ENCODE measurements at regions not wholly inside any gene's neighbourhood (a gene's known extent, or its start where the extent isn't known, plus 50 kb on each side); places are given as distances from the start of the nearest gene placed in this dataset.

DNA sequence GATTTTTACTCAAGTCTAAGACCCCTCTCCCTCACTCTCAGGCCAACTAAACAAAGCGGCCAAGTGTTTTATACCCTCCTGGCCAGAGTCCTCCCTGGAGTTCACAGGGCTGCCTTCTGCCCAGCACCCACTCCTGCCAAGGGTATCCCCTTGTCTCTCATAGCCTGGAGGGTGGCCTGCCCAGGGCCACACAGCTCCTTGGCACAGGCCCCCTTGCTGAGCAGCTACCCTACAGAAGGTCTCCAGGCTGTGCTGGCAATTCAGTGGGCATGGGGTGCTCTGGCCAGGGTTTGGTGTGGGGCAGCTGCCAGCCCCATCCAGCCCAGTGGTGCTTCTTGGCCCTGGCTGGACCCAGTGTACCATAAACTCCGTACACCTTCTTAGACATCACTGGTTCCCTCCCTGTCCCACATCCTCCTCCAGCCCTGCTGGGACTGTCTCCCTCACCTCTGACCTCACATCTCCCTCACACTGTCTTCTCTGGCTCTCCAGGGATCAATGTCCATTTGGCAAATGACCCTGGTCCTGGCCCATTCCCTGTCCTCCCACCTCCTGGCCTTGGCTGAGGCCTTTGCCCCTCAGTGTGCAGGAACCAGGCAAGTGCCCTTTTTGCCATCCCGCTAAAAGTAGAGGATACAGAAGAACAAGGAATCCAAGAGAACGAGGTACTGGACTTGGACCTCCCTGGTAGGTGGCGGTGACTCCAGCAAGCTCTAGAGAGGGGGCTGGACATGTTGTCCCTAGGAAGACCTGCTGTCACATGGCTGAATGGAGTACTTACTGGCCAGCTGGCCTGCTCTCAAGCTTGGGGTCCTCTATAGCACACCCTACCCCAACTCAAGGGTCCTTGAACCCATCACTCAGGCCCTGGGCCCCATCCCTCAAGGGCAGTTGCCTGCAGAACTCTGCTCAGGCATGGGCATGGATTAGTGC is 50.0 kb upstream of the TRPM1 start:
- in situ Hi-C loops (cut with MboI; ENCODE audit: low sequenced_read_pairs), result no loop called here

DNA sequence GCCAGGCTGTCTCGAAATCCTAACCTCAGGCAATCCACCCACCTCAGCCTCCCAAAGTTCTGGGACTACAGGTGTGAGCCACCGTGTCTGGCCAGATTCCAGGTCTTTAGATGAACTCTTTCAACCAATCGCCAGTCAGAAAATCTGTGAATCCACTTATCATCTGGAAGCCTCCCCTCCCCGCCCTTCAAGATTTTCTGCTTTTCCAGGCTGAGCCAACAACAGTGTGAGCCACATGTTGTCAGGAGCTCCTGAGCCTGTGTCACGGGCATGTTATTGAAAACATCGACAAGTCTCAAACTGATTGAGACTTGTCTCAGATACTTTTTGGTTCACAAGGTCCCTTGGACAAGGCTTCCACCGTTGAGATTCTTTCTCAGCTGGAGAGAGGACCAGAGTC is 52.0 kb upstream of the TRPM1 start:
- in situ Hi-C loops (cut with MboI; ENCODE audit: low sequenced_read_pairs), result no loop called here

- in situ Hi-C loops (cut with MboI; ENCODE audit: low sequenced_read_pairs), result no loop called here
Observed at GRCh38 chr15:31155151-31155550, 53.6 kb upstream of the TRPM1 start.

- in situ Hi-C loops (cut with MboI; ENCODE audit: low sequenced_read_pairs), result no loop called here
Observed at GRCh38 chr15:31156226-31156625, 54.7 kb upstream of the TRPM1 start.

DNA sequence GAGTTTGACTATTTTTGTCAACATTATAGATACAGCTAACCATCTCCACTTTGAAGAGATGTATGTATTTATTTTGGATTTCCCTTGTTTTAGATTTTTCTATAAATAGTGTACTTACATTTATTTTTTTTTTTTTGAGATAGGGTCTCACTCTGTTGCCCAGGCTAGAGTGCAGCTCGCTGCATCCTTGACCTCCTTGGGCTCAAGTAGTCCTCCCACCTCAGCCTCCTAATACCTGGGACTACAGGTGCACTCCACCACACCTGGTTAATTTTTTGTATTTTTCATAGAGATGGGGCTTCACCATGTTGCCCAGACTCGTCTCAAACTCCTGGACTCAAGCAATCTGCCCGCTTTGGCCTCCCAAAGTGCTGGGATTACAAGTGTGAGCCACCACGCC is 55.3 kb upstream of the TRPM1 start:
- in situ Hi-C loops (cut with MboI; ENCODE audit: low sequenced_read_pairs), result no loop called here

- in situ Hi-C loops (cut with MboI; ENCODE audit: low sequenced_read_pairs), result no loop called here
Observed at GRCh38 chr15:31157644-31158069, 56.1 kb upstream of the TRPM1 start.

DNA sequence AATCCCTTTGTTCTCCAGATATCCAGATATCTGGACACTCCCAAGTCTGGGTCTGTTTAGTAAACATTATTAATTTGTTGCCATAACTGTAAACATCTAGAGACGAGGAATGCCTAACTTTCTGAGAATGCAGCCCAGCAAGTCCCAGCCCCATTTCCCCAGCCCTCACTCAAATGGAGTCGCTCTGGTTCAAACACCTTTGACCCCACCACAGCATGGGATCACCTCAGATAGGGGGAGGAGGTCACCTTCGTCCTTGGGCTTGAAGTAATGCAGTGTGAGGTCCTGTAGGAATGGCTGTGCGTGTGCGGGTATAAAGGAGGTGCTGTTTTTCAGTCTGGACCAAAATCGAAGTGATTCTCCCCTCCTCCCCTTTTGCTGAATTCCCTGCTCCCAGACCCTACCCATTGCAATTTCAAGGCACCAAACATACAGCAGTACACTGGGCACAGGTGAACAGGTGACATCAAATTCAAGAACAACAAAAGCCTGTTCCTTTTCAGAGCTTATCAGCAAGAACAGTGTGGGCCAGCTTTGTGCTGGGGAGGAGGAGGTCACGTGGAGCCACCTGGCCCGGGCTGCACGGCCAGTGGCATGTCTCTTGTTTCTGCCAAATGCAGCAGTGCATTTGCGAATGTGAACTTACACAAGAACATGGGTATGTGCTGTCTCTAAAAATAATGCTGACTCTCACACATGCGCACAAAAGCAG is 57.5 kb upstream of the TRPM1 start:
- in situ Hi-C loops (cut with MboI; ENCODE audit: low sequenced_read_pairs), result no loop called here

- in situ Hi-C loops (cut with MboI; ENCODE audit: low sequenced_read_pairs), result no loop called here
Observed at GRCh38 chr15:31159837-31160236, 58.3 kb upstream of the TRPM1 start.

GRCh38 chr15:31160297-31160696 is 58.8 kb upstream of the TRPM1 start:
- in situ Hi-C loops (cut with MboI; ENCODE audit: low sequenced_read_pairs), result no loop called here

DNA sequence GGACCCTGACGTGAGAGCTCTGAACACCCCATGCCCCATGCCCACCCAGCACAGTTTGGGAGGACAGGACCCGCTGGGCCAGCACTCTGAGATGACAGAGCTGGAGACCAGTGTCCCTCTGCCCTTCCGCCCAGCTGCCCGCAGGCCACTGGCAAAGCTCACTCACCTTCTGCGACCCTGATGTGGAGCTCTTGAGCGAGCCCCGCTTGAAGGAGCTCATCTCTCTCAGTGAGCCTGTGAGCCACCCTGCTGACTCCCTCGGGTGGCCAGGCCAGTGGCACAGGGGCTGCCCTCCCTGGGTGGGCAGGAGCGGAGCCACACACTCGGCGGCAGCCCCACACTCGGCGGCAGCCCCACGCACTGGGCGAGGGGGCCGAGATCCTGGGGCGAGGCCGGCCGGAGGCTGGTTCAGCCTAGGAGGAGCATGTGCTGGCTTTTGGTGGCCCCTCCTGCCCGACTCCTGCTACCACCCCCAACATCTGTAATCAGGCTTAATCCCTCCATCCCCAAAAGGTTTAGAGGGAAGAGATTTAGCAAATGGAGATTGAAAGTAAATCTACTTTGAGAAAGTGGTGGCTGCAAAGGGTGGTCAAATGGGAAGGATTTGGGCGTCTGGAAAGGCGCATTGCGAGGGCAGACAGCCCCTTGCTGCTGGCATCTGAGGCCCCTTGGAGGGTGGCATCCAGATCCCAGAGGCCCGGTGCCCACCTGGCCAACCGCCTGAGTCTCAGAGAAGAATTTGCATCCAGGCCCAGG is 59.4 kb upstream of the TRPM1 start:
- in situ Hi-C loops (cut with MboI; ENCODE audit: low sequenced_read_pairs), result no loop called here

DNA sequence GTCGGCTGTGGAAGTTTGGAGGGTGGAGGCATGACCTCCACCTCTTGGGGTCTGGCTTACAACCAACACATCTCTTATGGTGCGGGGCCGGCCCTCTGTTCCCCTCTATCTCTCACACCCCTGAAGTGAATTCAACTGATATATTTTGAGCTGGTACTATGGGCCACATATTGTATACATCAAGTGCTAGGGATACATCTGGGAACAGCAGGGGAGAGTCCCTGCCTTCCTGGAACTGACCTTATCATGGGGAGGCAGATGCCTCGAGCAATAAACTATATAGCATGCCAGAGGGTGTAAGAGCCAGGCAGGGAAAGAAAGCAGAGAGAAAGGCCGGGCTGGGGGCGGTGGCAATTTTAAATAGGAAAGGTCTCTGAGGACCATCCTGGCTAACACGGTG is 60.4 kb upstream of the TRPM1 start:
- in situ Hi-C loops (cut with MboI; ENCODE audit: low sequenced_read_pairs), result no loop called here

DNA sequence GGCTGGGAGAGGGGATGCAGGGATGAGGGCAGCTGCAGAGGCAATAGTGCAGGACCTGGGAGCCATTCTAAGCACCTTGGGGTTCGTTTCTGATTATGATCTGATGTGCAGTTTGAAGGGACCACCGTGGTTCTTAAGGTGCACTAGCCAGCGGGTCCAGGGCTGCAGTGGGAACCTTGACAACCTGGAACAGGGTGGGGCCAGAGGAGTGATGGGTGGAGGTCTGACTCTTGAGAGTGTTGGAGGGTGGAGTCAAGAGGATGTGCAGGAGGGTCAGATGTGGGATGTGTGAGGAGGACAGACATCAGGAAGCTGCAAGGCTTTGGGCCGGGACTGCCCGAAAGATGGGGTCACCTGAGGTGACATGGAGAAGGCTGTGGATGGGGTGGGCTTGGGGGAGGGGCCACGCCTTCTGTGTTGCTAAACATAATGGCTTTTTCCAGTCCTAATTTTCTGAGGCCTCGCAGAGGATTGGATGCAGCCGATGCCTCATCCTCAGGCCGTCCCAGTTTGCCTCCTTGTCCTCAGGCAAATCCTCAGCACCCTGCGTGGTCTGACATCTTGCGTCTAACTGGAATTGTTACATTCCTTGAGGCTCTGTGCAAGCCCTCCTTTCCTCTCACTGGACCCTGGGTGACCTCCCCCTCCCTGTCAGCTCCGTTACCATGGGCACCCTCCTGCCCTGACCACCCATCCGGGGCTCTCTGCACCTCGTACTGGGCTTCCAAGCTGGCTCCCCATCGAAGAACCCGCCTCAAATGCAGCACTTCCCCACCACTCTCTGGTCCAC is 61.4 kb upstream of the TRPM1 start:
- in situ Hi-C loops (cut with MboI; ENCODE audit: low sequenced_read_pairs), result no loop called here

- in situ Hi-C loops (cut with MboI; ENCODE audit: low sequenced_read_pairs), result no loop called here
Observed at GRCh38 chr15:31163769-31164572, 62.4 kb upstream of the TRPM1 start.

DNA sequence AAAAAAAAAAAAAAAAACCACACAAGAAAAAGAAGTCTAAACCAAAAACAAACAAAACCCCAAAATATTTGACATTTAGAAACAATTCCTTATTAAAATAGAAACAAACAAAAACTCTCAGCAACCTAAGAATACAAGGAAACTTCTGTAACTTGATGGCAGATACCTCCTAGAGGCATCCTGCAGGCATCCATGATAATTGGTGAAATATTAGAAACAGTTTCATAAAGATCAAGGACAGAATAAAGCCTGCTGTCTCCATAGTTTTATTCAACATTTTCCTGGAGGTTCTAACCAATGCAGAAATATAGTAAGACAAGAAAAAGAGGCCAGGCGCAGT is 63.0 kb upstream of the TRPM1 start:
- in situ Hi-C loops (cut with MboI; ENCODE audit: low sequenced_read_pairs), result no loop called here

DNA sequence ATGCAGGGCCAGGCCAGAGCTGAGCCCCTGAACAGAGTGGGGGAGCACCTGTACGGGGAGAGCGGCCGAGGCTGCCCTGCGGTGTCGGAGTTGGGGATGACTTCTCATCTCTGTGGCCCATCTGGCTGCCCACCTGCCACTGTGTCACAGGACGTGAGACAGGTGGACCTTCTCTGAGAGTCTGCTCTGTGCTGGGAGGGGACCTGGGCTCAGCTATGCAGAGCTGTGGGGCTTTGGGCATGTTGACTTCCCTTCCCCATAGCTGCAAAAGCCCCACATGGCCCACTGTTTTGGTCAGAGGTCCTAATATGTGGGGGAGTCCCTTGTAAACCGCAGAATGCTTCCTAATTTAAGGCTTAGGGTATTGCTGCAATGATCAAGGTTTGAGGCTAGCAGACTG is 68.0 kb upstream of the TRPM1 start:
- in situ Hi-C loops (cut with MboI; ENCODE audit: low sequenced_read_pairs), result no loop called here

GRCh38 chr15:31171731-31172130 is 70.2 kb upstream of the TRPM1 start:
- in situ Hi-C loops (cut with MboI; ENCODE audit: low sequenced_read_pairs), result no loop called here

DNA sequence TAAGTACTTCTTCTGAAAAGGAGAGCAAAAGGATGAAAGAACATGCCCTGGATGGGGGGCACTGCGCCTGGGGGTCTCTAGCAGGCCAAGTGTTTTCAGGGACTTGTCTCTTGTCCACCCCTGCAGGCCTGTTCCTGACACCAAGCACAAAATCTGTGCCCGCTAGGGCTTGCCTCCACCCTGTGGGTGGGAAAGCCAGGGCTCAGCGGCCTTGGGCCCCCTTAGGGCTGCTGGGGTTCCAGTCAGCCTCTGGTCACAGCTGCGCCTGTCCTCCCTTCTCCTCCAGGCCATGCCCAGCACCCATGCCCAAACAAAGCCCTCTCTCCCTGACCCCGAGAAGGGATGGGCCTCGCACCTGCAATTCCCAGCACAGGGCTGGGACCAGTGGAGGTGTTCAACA is 71.1 kb upstream of the TRPM1 start:
- in situ Hi-C loops (cut with MboI; ENCODE audit: low sequenced_read_pairs), result no loop called here

GRCh38 chr15:31173790-31174450 is 72.4 kb upstream of the TRPM1 start:
- in situ Hi-C loops (cut with MboI; ENCODE audit: low sequenced_read_pairs), result no loop called here

DNA sequence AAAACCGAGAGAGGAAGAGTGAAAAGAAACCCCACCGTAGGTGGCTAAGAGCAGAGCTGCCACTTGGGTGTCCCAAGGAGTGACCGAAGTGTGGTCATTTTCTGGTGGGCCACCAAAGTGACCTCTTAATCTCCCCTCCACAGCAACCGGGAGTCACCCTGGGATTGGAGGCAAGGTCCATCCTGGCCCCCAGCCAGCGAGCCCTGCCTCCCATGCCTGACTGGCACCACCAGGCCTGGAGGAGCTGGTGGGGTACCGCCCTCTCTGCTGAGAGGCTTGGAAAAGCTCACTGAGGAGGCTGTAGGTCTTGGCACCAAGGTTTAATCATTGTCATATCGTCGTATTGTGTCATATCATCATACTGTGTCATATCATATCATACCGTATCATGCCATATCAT is 74.0 kb upstream of the TRPM1 start:
- in situ Hi-C loops (cut with MboI; ENCODE audit: low sequenced_read_pairs), result no loop called here

- in situ Hi-C loops (cut with MboI; ENCODE audit: low sequenced_read_pairs), result no loop called here
Observed at GRCh38 chr15:31177951-31178350, 76.4 kb upstream of the TRPM1 start.

Measured in HL-60/S4 (cell line).